HEK293 (cell line): ENCODE measurements at regions not wholly inside any gene's neighbourhood (a gene's known extent, or its start where the extent isn't known, plus 50 kb on each side); places are given as distances from the start of the nearest gene placed in this dataset.

Experiments
- CTCF ChIA-PET: fragments of 350-600 bp; formaldehyde crosslinking; extraction: SDS; loops from one replicate; lab custom pipeline; 2021; ENCODE audit warnings: antibody characterized with exemption; lab: Yijun Ruan, JAX
- POLR2A ChIA-PET: fragments of 300-600 bp; formaldehyde crosslinking; extraction: SDS; loops from one replicate; lab custom pipeline; 2020; ENCODE audit warnings: antibody characterized with exemption, inconsistent platforms; lab: Yijun Ruan, JAX
- H3K27ac ChIP-seq: fragments of 200-500 bp; sonication (Bioruptor generic); 2 replicates; pipeline ENCODE4 v1.5.1; 2014; ENCODE audit warnings: low read depth, low read length, control low read depth, inconsistent platforms; ENCODE audit errors: extremely low read depth
- H3K36me3 ChIP-seq, 2 experiments: fragments of 200-500 bp in 1 of 2; sonication (Bioruptor generic) in 1 of 2; 1 replicate in 1 of 2; 2 replicates in 1 of 2; pipeline ENCODE4 v1.5.1; 2014 to 2017; ENCODE audit warnings: inconsistent platforms in 2 of 2, low read length in 2 of 2; ENCODE audit not compliant: control insufficient read depth in 2 of 2, insufficient read depth in 1 of 2
- H3K4me1 ChIP-seq: fragments of 200-500 bp; sonication (Bioruptor generic); 2 replicates; pipeline ENCODE4 v1.5.1; 2014; ENCODE audit warnings: mild to moderate bottlenecking, low read length, inconsistent platforms; ENCODE audit not compliant: control insufficient read depth, insufficient read depth
- H3K4me3 ChIP-seq: 2 replicates; pipeline ENCODE4 v1.5.1; 2011; ENCODE audit warnings: low read depth, mild to moderate bottlenecking, control low read depth, low read length, moderate library complexity
- H3K9me3 ChIP-seq: fragments of 200-500 bp; sonication (Bioruptor generic); 2 replicates; pipeline ENCODE4 v1.5.1; 2014; ENCODE audit warnings: low read depth, low read length, inconsistent platforms; ENCODE audit not compliant: control insufficient read depth, insufficient read depth
- GLI2 ChIP-seq: fragments of 450-650 bp; formaldehyde crosslinking; IDR thresholded peaks from 2 replicates; pipeline ENCODE4; 2017; ENCODE audit warnings: missing biosample characterization, missing genetic modification characterization, low read depth, borderline replicate concordance
- GLIS1 ChIP-seq: fragments of 450-650 bp; formaldehyde crosslinking; IDR thresholded peaks from 2 replicates; pipeline ENCODE4 v1.5.1; 2016; ENCODE audit warnings: missing biosample characterization, missing genetic modification characterization
- IKZF3 ChIP-seq: fragments of 450-650 bp; IDR thresholded peaks from 2 replicates; pipeline ENCODE4 v1.5.0; 2018; ENCODE audit warnings: missing biosample characterization, mild to moderate bottlenecking, missing genetic modification characterization, moderate library complexity
- KLF10 ChIP-seq: fragments of 450-650 bp; IDR thresholded peaks from 2 replicates; pipeline ENCODE4 v1.5.1; 2018; ENCODE audit warnings: missing biosample characterization, mild to moderate bottlenecking, missing genetic modification characterization
- SCRT1 ChIP-seq: fragments of 450-650 bp; formaldehyde crosslinking; IDR thresholded peaks from 2 replicates; pipeline ENCODE4 v1.5.1; 2016; ENCODE audit warnings: missing biosample characterization, missing genetic modification characterization, borderline replicate concordance
- SCRT2 ChIP-seq: fragments of 450-650 bp; formaldehyde crosslinking; IDR thresholded peaks from 2 replicates; pipeline ENCODE4 v1.5.1; 2016; ENCODE audit warnings: missing biosample characterization, missing genetic modification characterization
- YY2 ChIP-seq: fragments of 450-650 bp; formaldehyde crosslinking; IDR thresholded peaks from 2 replicates; pipeline ENCODE4 v1.5.1; 2016; ENCODE audit warnings: missing biosample characterization, missing genetic modification characterization
- ZBTB1 ChIP-seq: fragments of 450-650 bp; formaldehyde crosslinking; IDR thresholded peaks from 2 replicates; pipeline ENCODE4 v1.5.1; 2016; ENCODE audit warnings: missing biosample characterization, missing genetic modification characterization
- ZBTB17 ChIP-seq: fragments of 450-650 bp; formaldehyde crosslinking; IDR thresholded peaks from 2 replicates; pipeline ENCODE4 v1.5.1; 2016; ENCODE audit warnings: missing biosample characterization, missing genetic modification characterization
- ZFP37 ChIP-seq: fragments of 450-650 bp; formaldehyde crosslinking; IDR thresholded peaks from 2 replicates; pipeline ENCODE4 v1.5.1; 2016; ENCODE audit warnings: missing biosample characterization, missing genetic modification characterization
- ZFP41 ChIP-seq: fragments of 450-650 bp; formaldehyde crosslinking; IDR thresholded peaks from 2 replicates; pipeline ENCODE4 v1.5.1; 2016; ENCODE audit warnings: missing biosample characterization, missing genetic modification characterization, borderline replicate concordance
- ZNF10 ChIP-seq: fragments of 450-650 bp; formaldehyde crosslinking; IDR thresholded peaks from 2 replicates; pipeline ENCODE4 v1.5.1; 2017; ENCODE audit warnings: missing biosample characterization, missing genetic modification characterization
- ZNF16 ChIP-seq: fragments of 450-650 bp; formaldehyde crosslinking; IDR thresholded peaks from 2 replicates; pipeline ENCODE4 v1.5.1; 2016; ENCODE audit warnings: low read depth, missing biosample characterization, missing genetic modification characterization
- ZNF19 ChIP-seq: fragments of 450-650 bp; formaldehyde crosslinking; IDR thresholded peaks from 2 replicates; pipeline ENCODE4; 2016; ENCODE audit warnings: missing biosample characterization, missing genetic modification characterization, low read depth
- ZNF221 ChIP-seq: fragments of 450-650 bp; formaldehyde crosslinking; IDR thresholded peaks from 2 replicates; pipeline ENCODE4 v1.5.1; 2017; ENCODE audit warnings: missing biosample characterization, missing genetic modification characterization, borderline replicate concordance
- ZNF23 ChIP-seq: fragments of 450-650 bp; formaldehyde crosslinking; IDR thresholded peaks from 2 replicates; pipeline ENCODE4 v1.5.1; 2016; ENCODE audit warnings: missing biosample characterization, missing genetic modification characterization, borderline replicate concordance
- ZNF600 ChIP-seq: fragments of 450-650 bp; formaldehyde crosslinking; IDR thresholded peaks from 2 replicates; pipeline ENCODE4 v1.5.1; 2016; ENCODE audit warnings: missing biosample characterization, missing genetic modification characterization
- ZNF664 ChIP-seq: fragments of 450-650 bp; formaldehyde crosslinking; IDR thresholded peaks from 2 replicates; pipeline ENCODE4 v1.5.1; 2016; ENCODE audit warnings: missing biosample characterization, missing genetic modification characterization
- ZNF707 ChIP-seq: fragments of 450-650 bp; formaldehyde crosslinking; IDR thresholded peaks from 2 replicates; pipeline ENCODE4 v1.5.1; 2016; ENCODE audit warnings: missing biosample characterization, missing genetic modification characterization
- ZNF76 ChIP-seq: fragments of 450-650 bp; formaldehyde crosslinking; IDR thresholded peaks from 2 replicates; pipeline ENCODE4; 2016; ENCODE audit warnings: low read depth, missing biosample characterization, missing genetic modification characterization, borderline replicate concordance
- ZNF776 ChIP-seq: fragments of 450-650 bp; formaldehyde crosslinking; IDR thresholded peaks from 2 replicates; pipeline ENCODE4 v1.5.0; 2017; ENCODE audit warnings: missing biosample characterization, missing genetic modification characterization, borderline replicate concordance
- TF ChIP-seq, protein P1 (sequence below): fragments of 450-650 bp; formaldehyde crosslinking; IDR thresholded peaks from 2 replicates; pipeline ENCODE4 v1.5.1; 2016; ENCODE audit warnings: missing biosample characterization, missing genetic modification characterization
- TF ChIP-seq, protein P2 (sequence below): fragments of 450-650 bp; formaldehyde crosslinking; IDR thresholded peaks from 2 replicates; pipeline ENCODE4 v1.5.1; 2016; ENCODE audit warnings: missing biosample characterization, missing genetic modification characterization, borderline replicate concordance
- TF ChIP-seq, protein P3 (sequence below): sonication (generic); formaldehyde crosslinking; IDR thresholded peaks from 2 replicates; pipeline ENCODE4 v1.8.1; 2022; ENCODE audit warnings: mild to moderate bottlenecking, moderate library complexity, missing genetic modification reagents
- TF ChIP-seq, protein P4 (sequence below): fragments of 450-650 bp; formaldehyde crosslinking; IDR thresholded peaks from 2 replicates; pipeline ENCODE4 v1.5.1; 2016; ENCODE audit warnings: missing biosample characterization, missing genetic modification characterization
- TF ChIP-seq, protein P5 (sequence below): fragments of 450-650 bp; formaldehyde crosslinking; IDR thresholded peaks from 2 replicates; pipeline ENCODE4 v1.5.1; 2016; ENCODE audit warnings: missing biosample characterization, missing genetic modification characterization

DNA sequence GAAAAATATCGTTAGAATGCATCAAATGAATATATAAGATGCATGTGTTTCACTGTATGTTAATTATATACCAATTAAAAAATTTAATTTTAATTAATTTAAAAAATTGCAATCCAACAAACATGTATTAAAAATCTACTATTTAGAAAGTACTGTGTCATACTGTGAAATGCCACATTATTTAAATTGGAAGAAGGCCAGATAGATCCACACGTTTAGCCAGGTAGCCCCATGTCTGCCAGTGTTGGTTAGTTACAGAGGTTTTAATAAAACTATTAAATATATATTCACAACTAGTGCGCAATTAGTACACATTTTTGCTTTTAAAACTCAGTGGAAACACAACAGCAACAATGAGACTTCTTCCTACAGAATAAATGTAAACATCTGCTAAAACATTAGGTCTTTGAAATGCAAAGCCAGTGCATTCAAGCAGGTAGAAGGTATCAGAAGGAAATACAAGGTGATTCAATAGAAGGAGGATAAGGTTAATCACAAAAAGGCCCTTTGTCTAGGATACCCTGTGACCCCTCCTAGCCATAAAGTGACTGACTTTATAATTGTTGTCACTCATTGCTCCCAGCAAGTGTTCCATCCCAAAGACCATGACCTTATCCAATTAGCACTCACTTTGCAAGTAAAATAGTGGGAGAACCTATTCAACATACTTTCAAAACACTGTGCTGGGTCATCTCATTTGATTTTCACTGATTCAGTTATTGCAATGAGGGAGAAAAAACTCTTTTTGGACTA, 211.5 kb downstream of the TTLL7 start:
- CTCF ChIA-PET = no interaction called here

DNA sequence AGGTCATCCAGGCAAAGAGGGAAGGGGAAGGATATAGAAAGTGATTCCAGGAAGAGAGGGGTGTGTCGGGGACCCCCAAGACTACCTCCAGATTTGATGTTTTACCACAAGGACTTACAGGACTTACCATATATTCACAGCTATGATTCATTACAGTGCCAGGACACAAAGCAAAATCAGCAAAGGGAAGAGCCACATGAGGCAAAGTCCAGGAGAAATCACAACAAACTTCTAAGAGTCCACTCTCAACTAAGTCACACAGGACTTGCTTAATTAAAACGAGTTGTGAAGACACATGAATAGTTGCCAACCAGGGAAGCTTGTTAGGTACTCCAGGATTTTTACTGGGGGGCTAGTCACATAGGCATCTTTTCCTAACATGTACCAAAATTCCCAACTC, 217.3 kb downstream of the TTLL7 start:
- Histone ChIP-seq H3K4me3 (no peak overlapping the region), H3K4me1 (no peaks in the 10 kb centered on the region), H3K36me3 (no peaks in the 10 kb centered on the region), H3K27ac (no peak overlapping the region), H3K9me3 (no peaks in the 10 kb centered on the region)
- ChIA-PET CTCF (interaction anchor here (0.6 kb wide), 1 partner anchor 235 kb away, joined by 6 read pairs; no protein-coding TSS in a partner anchor), POLR2A (no interaction called here)
- no peak for TF ChIP-seq SCRT2 (tag by site-specific recombination)
- no peak for TF ChIP-seq ZFP37
- TF ChIP-seq GLIS1 (tag by site-specific recombination) = no peak
- TF ChIP-seq, protein P1, sequence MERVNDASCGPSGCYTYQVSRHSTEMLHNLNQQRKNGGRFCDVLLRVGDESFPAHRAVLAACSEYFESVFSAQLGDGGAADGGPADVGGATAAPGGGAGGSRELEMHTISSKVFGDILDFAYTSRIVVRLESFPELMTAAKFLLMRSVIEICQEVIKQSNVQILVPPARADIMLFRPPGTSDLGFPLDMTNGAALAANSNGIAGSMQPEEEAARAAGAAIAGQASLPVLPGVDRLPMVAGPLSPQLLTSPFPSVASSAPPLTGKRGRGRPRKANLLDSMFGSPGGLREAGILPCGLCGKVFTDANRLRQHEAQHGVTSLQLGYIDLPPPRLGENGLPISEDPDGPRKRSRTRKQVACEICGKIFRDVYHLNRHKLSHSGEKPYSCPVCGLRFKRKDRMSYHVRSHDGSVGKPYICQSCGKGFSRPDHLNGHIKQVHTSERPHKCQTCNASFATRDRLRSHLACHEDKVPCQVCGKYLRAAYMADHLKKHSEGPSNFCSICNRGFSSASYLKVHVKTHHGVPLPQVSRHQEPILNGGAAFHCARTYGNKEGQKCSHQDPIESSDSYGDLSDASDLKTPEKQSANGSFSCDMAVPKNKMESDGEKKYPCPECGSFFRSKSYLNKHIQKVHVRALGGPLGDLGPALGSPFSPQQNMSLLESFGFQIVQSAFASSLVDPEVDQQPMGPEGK = no peak
- TF ChIP-seq YY2 (tag by site-specific recombination) = no peak
- TF ChIP-seq ZNF23 (tag by site-specific recombination) = no peak
- TF ChIP-seq, protein P2, sequence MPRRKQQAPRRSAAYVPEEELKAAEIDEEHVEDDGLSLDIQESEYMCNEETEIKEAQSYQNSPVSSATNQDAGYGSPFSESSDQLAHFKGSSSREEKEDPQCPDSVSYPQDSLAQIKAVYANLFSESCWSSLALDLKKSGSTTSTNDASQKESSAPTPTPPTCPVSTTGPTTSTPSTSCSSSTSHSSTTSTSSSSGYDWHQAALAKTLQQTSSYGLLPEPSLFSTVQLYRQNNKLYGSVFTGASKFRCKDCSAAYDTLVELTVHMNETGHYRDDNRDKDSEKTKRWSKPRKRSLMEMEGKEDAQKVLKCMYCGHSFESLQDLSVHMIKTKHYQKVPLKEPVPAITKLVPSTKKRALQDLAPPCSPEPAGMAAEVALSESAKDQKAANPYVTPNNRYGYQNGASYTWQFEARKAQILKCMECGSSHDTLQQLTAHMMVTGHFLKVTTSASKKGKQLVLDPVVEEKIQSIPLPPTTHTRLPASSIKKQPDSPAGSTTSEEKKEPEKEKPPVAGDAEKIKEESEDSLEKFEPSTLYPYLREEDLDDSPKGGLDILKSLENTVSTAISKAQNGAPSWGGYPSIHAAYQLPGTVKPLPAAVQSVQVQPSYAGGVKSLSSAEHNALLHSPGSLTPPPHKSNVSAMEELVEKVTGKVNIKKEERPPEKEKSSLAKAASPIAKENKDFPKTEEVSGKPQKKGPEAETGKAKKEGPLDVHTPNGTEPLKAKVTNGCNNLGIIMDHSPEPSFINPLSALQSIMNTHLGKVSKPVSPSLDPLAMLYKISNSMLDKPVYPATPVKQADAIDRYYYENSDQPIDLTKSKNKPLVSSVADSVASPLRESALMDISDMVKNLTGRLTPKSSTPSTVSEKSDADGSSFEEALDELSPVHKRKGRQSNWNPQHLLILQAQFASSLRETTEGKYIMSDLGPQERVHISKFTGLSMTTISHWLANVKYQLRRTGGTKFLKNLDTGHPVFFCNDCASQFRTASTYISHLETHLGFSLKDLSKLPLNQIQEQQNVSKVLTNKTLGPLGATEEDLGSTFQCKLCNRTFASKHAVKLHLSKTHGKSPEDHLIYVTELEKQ (tag by site-specific recombination) = no peak
- no peak for TF ChIP-seq ZNF10 (tag by site-specific recombination)
- TF ChIP-seq ZNF76 (tag by site-specific recombination) = no peak
- no peak for TF ChIP-seq ZNF19 (tag by site-specific recombination)
- no peak for TF ChIP-seq GLI2 (tag by site-specific recombination)
- TF ChIP-seq, protein P3, sequence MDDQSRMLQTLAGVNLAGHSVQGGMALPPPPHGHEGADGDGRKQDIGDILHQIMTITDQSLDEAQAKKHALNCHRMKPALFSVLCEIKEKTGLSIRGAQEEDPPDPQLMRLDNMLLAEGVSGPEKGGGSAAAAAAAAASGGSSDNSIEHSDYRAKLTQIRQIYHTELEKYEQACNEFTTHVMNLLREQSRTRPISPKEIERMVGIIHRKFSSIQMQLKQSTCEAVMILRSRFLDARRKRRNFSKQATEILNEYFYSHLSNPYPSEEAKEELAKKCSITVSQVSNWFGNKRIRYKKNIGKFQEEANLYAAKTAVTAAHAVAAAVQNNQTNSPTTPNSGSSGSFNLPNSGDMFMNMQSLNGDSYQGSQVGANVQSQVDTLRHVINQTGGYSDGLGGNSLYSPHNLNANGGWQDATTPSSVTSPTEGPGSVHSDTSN (CRISPR knock-in tag) = no peak

More for the DNA sequence above, 211.5 kb downstream of the TTLL7 start:
- TF ChIP-seq ZNF776 (tag by site-specific recombination) (no peak), ZBTB1 (tag by site-specific recombination) (no peak), ZNF221 (tag by site-specific recombination) (no peak), ZBTB17 (no peak), ZNF16 (tag by site-specific recombination) (no peak), ZNF664 (tag by site-specific recombination) (no peak), SCRT1 (tag by site-specific recombination) (no peak), ZFP41 (tag by site-specific recombination) (no peak), ZNF707 (tag by site-specific recombination) (no peak), IKZF3 (tag by site-specific recombination) (no peak), ZNF600 (tag by site-specific recombination) (no peak), ZNF23 (tag by site-specific recombination) (no peak), KLF10 (no peak)
- TF ChIP-seq, protein P4, sequence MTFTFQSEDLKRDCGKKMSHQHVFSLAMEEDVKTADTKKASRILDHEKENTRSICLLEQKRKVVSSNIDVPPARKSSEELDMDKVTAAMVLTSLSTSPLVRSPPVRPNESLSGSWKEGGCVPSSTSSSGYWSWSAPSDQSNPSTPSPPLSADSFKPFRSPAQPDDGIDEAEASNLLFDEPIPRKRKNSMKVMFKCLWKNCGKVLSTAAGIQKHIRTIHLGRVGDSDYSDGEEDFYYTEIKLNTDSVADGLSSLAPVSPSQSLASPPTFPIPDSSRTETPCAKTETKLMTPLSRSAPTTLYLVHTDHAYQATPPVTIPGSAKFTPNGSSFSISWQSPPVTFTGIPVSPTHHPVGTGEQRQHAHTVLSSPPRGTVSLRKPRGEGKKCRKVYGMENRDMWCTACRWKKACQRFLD (tag by site-specific recombination) = no peak
- TF ChIP-seq, protein P5, sequence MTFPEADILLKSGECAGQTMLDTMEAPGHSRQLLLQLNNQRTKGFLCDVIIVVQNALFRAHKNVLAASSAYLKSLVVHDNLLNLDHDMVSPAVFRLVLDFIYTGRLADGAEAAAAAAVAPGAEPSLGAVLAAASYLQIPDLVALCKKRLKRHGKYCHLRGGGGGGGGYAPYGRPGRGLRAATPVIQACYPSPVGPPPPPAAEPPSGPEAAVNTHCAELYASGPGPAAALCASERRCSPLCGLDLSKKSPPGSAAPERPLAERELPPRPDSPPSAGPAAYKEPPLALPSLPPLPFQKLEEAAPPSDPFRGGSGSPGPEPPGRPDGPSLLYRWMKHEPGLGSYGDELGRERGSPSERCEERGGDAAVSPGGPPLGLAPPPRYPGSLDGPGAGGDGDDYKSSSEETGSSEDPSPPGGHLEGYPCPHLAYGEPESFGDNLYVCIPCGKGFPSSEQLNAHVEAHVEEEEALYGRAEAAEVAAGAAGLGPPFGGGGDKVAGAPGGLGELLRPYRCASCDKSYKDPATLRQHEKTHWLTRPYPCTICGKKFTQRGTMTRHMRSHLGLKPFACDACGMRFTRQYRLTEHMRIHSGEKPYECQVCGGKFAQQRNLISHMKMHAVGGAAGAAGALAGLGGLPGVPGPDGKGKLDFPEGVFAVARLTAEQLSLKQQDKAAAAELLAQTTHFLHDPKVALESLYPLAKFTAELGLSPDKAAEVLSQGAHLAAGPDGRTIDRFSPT (tag by site-specific recombination) = no peak
- Histone ChIP-seq H3K4me3 (no peak overlapping the region), H3K4me1 (no peaks in the 10 kb centered on the region), H3K36me3 (no peaks in the 10 kb centered on the region), H3K27ac (no peak overlapping the region), H3K9me3 (no peaks in the 10 kb centered on the region)
- POLR2A ChIA-PET = no interaction called here
